ENCODE measurements at regions not wholly inside any gene's neighbourhood (a gene's known extent, or its start where the extent isn't known, plus 50 kb on each side); places are given as distances from the start of the nearest gene placed in this dataset.

GRCh38 chr19:28642787-28643683 is 569.9 kb downstream of the UQCRFS1 start:
- TF ChIP-seq LEF1 (IDR thresholded peaks at IDR 0.05; ENCODE audit: borderline replicate concordance) (no peak), FOXA1 (IDR thresholded peaks at IDR 0.05) (no peak), FOXK2 (IDR thresholded peaks at IDR 0.05) (no peak), TARDBP (IDR thresholded peaks at IDR 0.05) (no peak), CTBP1 (IDR thresholded peaks at IDR 0.05; ENCODE audit: borderline replicate concordance) (no peak), FOXM1 (IDR thresholded peaks at IDR 0.05; ENCODE audit: borderline replicate concordance) (no peak), BHLHE40 (IDR thresholded peaks at IDR 0.05; ENCODE audit: borderline replicate concordance) (no peak), NFRKB (IDR thresholded peaks at IDR 0.05) (no peak), SUZ12 (IDR thresholded peaks at IDR 0.05) (no peak), SP1 (IDR thresholded peaks at IDR 0.05) (no peak), ELF4 (IDR thresholded peaks at IDR 0.05) (no peak), HDGF (IDR thresholded peaks at IDR 0.05; ENCODE audit: borderline replicate concordance) (no peak)
